ENCODE measurements at regions not wholly inside any gene's neighbourhood (a gene's known extent, or its start where the extent isn't known, plus 50 kb on each side); places are given as distances from the start of the nearest gene placed in this dataset.
"Not testable (repeated sequence)": the region's sequence is repeated elsewhere in the genome, so short reads cannot be mapped to it uniquely, and the experiment has no call there.

GRCh38 chr2:88372042-88372441 is 80.5 kb downstream of the FOXI3 start:
- Histone ChIP-seq H3K9ac (ENCODE audit: insufficient read depth, low read length, poor library complexity, severe bottlenecking) (no peak overlapping the region), H4K20me1 (ENCODE audit: insufficient read depth, low read length) (no peaks in the 10 kb centered on the region), H3K27ac (ENCODE audit: low read depth in 1 of 2, low read length in 2 of 2) (no peak overlapping the region), H3K27me3 (ENCODE audit: control insufficient read depth in 2 of 2, insufficient read depth in 2 of 2, low read length in 2 of 2) (no peaks in the 10 kb centered on the region), H3K4me1 (ENCODE audit: control insufficient read depth in 1 of 2, insufficient read depth in 2 of 2, low read length in 2 of 2) (no peaks in the 10 kb centered on the region), H3K9me3 (replicated peaks in 1 of 2; ENCODE audit: control insufficient read depth in 1 of 2, insufficient read depth in 1 of 2, low read length in 2 of 2) (peaks cover 0 to 8% of the 10 kb centered on the region in 2 donors), H3K4me3 (replicated peaks in 1 of 3; ENCODE audit: low read depth in 2 of 3, low read length in 3 of 3) (no peak overlapping the region), H2AFZ (ENCODE audit: insufficient read depth, low read depth, low read length, poor library complexity, severe bottlenecking) (no peak overlapping the region), H3K4me2 (replicated peaks; ENCODE audit: extremely low read depth, low read length, poor library complexity, severe bottlenecking) (no peak overlapping the region), H3K79me2 (ENCODE audit: insufficient read depth, low read length) (no peaks in the 10 kb centered on the region), H3K36me3 (replicated peaks in 1 of 2; ENCODE audit: control insufficient read depth in 1 of 2, insufficient read depth in 2 of 2, low read length in 2 of 2) (no peaks in the 10 kb centered on the region)
- no peaks in the 10 kb centered on the region for H3K36me3 Mint-ChIP-seq
- H3K9me3 Mint-ChIP-seq: peaks cover 0 to 11% (median 3%) of the 10 kb centered on the region in 7 donors
- peaks cover 2 to 3% (median 2%) of the 10 kb centered on the region in 3 donors for H3K27me3 Mint-ChIP-seq (ENCODE audit: low read depth in 3 of 3)
- H3K4me1 Mint-ChIP-seq: no peaks in the 10 kb centered on the region
- intact Hi-C loops (cut with micrococcal nuclease): no loop called here
- DNase-seq: no peak
- no peak for TF ChIP-seq CTCF (IDR thresholded peaks at IDR 0.05)
- H3K4me3 Mint-ChIP-seq: no peak overlapping the region
- H3K27ac Mint-ChIP-seq: no peak overlapping the region
- no CpG with 5 or more reads among the region's 3 CpGs for WGBS (ENCODE audit: insufficient coverage)

- H3K27ac Mint-ChIP-seq; H3K36me3 ChIP-seq (replicated peaks in 1 of 2; ENCODE audit: control insufficient read depth in 1 of 2, insufficient read depth in 2 of 2, low read length in 2 of 2); DNase-seq; H3K9me3 ChIP-seq (replicated peaks in 1 of 2; ENCODE audit: control insufficient read depth in 1 of 2, insufficient read depth in 1 of 2, low read length in 2 of 2); intact Hi-C loops (cut with micrococcal nuclease); H3K4me1 ChIP-seq (ENCODE audit: control insufficient read depth in 1 of 2, insufficient read depth in 2 of 2, low read length in 2 of 2); H3K27me3 Mint-ChIP-seq (ENCODE audit: low read depth in 3 of 3); H3K4me3 Mint-ChIP-seq; H3K4me3 ChIP-seq (replicated peaks in 1 of 3; ENCODE audit: low read depth in 2 of 3, low read length in 3 of 3); H3K4me2 ChIP-seq (replicated peaks; ENCODE audit: extremely low read depth, low read length, poor library complexity, severe bottlenecking); H3K9ac ChIP-seq (ENCODE audit: insufficient read depth, low read length, poor library complexity, severe bottlenecking); H3K4me1 Mint-ChIP-seq; H3K27ac ChIP-seq (ENCODE audit: low read depth in 1 of 2, low read length in 2 of 2); H2AFZ ChIP-seq (ENCODE audit: insufficient read depth, low read depth, low read length, poor library complexity, severe bottlenecking); H4K20me1 ChIP-seq (ENCODE audit: insufficient read depth, low read length); H3K79me2 ChIP-seq (ENCODE audit: insufficient read depth, low read length); H3K27me3 ChIP-seq (ENCODE audit: control insufficient read depth in 2 of 2, insufficient read depth in 2 of 2, low read length in 2 of 2); H3K36me3 Mint-ChIP-seq; H3K9me3 Mint-ChIP-seq: not testable (repeated sequence)
- 100% methylated on average over 6 of the region's 11 CpGs for WGBS (ENCODE audit: insufficient coverage)
These were observed 87.1 kb downstream of the FOXI3 start for GRCh38 chr2:88365408-88365807.

Measured in CD14-positive monocyte (primary cell).